Right lobe of liver (tissue), 4 donors: ENCODE measurements at regions not wholly inside any gene's neighbourhood (a gene's known extent, or its start where the extent isn't known, plus 50 kb on each side); places are given as distances from the start of the nearest gene placed in this dataset.

Source experiments
- POLR2A ChIP-seq: fragments of 450-650 bp; IDR thresholded peaks from one replicate; pipeline ENCODE4 v1.6.1; 2017; ENCODE audit warnings: antibody characterized with exemption, mild to moderate bottlenecking
- TF ChIP-seq, protein P1 (sequence below), 4 donors: fragments of 200-600 bp in 3 of 4; fragments of 450-650 bp in 1 of 4; IDR thresholded peaks; one replicate each; pipeline versions ENCODE4 v1.5.1 to v1.8.0; 2016 to 2022; ENCODE audit warnings: antibody characterized with exemption in 4 of 4, mild to moderate bottlenecking in 2 of 4
- donor health status: DM: no; HTN: no; CAD: no.
- donor health status: DM: no; HTN: no; CAD: no.
- donor health status: DM: no; HTN: yes; CAD: no.

DNA sequence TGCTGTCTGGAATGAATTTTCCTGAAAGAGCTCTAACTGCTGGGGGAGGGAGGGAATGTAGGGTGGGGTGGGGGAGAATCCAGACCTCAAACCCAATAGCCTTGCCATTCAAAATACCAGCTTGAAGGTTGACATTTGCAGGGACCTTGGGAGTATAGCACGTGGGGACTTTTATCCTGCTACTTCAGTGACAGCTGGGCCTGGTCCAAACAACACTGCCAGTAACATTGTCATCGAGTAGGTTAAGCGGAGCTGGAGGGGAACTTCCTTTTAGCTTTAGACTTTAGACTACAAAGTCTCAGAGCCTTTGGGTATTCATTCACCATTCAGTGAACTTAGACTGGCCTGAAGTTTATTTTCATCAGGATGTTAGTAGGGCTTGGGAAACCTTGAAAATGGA, 248.7 kb downstream of the MEIS1 start:
- TF ChIP-seq, protein P1, sequence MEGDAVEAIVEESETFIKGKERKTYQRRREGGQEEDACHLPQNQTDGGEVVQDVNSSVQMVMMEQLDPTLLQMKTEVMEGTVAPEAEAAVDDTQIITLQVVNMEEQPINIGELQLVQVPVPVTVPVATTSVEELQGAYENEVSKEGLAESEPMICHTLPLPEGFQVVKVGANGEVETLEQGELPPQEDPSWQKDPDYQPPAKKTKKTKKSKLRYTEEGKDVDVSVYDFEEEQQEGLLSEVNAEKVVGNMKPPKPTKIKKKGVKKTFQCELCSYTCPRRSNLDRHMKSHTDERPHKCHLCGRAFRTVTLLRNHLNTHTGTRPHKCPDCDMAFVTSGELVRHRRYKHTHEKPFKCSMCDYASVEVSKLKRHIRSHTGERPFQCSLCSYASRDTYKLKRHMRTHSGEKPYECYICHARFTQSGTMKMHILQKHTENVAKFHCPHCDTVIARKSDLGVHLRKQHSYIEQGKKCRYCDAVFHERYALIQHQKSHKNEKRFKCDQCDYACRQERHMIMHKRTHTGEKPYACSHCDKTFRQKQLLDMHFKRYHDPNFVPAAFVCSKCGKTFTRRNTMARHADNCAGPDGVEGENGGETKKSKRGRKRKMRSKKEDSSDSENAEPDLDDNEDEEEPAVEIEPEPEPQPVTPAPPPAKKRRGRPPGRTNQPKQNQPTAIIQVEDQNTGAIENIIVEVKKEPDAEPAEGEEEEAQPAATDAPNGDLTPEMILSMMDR (IDR thresholded peaks at IDR 0.05) = no peak
- no peak for TF ChIP-seq POLR2A
